GM06990 (cell line): ENCODE measurements at regions not wholly inside any gene's neighbourhood (a gene's known extent, or its start where the extent isn't known, plus 50 kb on each side); places are given as distances from the start of the nearest gene placed in this dataset.

Source experiments
- DNase-seq: peaks from one replicate; pipeline ENCODE4 v3.0.0-alpha.2; 2011; ENCODE audit not compliant: insufficient read length; ENCODE audit errors: extremely low read depth
- H3K27me3 ChIP-seq: replicated peaks from 2 replicates; pipeline ENCODE4 v1.6.0; 2011; ENCODE audit warnings: low read length; ENCODE audit not compliant: control insufficient read depth, insufficient read depth
- H3K36me3 ChIP-seq: 2 replicates; pipeline ENCODE4 v1.5.1; 2011; ENCODE audit warnings: low read length; ENCODE audit not compliant: control insufficient read depth, insufficient read depth
- H3K4me3 ChIP-seq: replicated peaks from 2 replicates; pipeline ENCODE4 v1.5.1; 2011; ENCODE audit warnings: low read depth, mild to moderate bottlenecking, control low read depth, low read length
- TF ChIP-seq, protein P1 (sequence below): IDR thresholded peaks from 2 replicates; pipeline ENCODE4 v1.5.1; 2011; ENCODE audit warnings: low read length, control low read depth, mild to moderate bottlenecking, inconsistent platforms; ENCODE audit not compliant: insufficient read depth, poor library complexity, severe bottlenecking

DNA sequence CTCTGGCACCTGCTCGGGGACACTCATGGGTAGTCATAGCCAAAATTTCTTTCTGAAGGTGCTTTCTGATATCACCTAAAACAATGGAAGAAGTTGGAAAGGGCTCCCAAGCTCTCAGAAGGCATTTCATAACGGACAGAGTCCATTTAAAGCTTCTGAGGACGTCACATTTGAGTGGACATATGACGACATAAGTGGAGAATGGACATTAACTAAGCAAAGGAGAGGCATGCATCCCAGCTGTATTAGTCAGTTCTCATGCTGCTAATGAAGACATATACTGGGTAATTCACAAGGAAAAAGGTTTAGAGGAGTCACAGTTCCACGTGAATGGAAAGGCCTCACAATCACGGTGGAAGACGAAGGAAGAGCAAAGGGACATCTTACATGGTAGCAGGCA is 260.2 kb upstream of the DYNLRB2 start:
- TF ChIP-seq, protein P1, sequence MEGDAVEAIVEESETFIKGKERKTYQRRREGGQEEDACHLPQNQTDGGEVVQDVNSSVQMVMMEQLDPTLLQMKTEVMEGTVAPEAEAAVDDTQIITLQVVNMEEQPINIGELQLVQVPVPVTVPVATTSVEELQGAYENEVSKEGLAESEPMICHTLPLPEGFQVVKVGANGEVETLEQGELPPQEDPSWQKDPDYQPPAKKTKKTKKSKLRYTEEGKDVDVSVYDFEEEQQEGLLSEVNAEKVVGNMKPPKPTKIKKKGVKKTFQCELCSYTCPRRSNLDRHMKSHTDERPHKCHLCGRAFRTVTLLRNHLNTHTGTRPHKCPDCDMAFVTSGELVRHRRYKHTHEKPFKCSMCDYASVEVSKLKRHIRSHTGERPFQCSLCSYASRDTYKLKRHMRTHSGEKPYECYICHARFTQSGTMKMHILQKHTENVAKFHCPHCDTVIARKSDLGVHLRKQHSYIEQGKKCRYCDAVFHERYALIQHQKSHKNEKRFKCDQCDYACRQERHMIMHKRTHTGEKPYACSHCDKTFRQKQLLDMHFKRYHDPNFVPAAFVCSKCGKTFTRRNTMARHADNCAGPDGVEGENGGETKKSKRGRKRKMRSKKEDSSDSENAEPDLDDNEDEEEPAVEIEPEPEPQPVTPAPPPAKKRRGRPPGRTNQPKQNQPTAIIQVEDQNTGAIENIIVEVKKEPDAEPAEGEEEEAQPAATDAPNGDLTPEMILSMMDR = no peak
- no peaks in the 10 kb centered on the region for H3K27me3 ChIP-seq
- no peak for DNase-seq
- no peak overlapping the region for H3K4me3 ChIP-seq
- no peaks in the 10 kb centered on the region for H3K36me3 ChIP-seq

DNA sequence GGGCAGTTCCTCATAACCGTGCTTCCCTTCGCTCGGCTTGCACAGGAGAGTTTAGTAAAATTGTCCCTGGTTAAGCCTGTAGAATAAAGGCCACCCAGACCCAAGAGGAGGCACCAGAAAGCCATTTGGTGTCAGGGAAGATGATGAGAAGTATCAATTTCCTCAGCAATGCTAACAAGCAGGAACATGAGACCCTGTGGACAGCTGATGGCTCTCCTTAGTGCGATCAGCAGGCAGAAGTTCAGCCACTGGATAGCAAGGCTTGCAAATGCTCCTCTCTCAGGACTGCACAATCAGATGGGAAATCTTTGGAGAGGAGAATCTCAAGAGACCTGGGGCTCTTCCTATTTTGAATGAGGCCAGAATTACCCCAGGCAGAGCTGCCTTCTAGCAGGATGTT is 261.1 kb upstream of the DYNLRB2 start:
- Histone ChIP-seq H3K27me3 (no peaks in the 10 kb centered on the region), H3K4me3 (no peak overlapping the region), H3K36me3 (no peaks in the 10 kb centered on the region)
- no peak for DNase-seq
- TF ChIP-seq, protein P1 = no peak

DNA sequence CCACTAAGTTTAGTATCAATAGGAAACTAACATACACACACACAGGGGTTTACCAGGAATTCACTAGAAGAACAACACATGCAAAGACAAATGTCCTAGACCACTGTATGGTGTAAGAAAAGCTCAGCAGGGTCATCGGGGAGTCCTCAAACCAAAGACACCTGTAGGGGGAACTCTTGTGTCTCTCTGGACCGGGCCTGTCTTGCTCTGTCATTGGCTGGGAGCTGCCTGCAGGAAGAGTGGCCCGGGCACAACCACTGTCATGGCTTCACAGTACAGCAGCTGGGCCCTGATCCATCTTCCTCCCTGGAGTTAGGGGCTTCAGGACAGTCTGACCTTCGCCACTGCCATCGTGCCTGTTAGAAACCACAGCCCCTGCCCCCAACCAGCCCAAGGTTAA is 263.6 kb upstream of the DYNLRB2 start:
- Histone ChIP-seq H3K4me3 (no peak overlapping the region), H3K27me3 (no peaks in the 10 kb centered on the region), H3K36me3 (no peaks in the 10 kb centered on the region)
- DNase-seq = no peak
- TF ChIP-seq, protein P1 = peak; percentile 27

DNA sequence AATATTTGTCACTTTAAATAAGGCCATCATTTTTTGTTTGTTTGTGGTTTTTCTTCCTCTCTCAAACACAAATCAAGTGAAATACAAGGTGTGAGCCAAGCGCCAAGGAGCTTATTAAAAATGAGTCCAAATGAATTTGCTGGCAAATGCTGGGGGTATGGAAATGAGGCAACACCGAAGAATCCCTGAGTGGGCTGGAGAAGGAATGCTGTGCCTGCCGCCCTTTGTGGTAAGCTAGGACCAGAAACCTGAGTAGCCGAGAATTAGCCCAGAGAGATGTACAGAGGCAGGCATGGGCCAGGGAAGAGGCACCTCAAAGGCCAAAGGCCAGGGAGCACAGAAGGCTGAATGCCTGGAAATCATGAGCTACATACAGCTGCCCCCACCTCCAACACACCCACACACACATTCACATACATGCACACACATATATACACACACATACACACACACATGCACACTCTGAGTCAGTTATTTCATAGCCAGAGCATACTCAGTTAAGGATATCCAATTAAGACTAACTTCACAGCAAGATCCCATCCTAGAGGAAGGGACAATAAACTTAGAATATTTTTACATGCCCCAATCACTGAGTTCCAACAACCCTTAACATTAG is 266.1 kb upstream of the DYNLRB2 start:
- H3K4me3 ChIP-seq = no peak overlapping the region
- TF ChIP-seq, protein P1 = no peak
- no peak for DNase-seq
- H3K27me3 ChIP-seq = no peaks in the 10 kb centered on the region
- no peaks in the 10 kb centered on the region for H3K36me3 ChIP-seq

DNA sequence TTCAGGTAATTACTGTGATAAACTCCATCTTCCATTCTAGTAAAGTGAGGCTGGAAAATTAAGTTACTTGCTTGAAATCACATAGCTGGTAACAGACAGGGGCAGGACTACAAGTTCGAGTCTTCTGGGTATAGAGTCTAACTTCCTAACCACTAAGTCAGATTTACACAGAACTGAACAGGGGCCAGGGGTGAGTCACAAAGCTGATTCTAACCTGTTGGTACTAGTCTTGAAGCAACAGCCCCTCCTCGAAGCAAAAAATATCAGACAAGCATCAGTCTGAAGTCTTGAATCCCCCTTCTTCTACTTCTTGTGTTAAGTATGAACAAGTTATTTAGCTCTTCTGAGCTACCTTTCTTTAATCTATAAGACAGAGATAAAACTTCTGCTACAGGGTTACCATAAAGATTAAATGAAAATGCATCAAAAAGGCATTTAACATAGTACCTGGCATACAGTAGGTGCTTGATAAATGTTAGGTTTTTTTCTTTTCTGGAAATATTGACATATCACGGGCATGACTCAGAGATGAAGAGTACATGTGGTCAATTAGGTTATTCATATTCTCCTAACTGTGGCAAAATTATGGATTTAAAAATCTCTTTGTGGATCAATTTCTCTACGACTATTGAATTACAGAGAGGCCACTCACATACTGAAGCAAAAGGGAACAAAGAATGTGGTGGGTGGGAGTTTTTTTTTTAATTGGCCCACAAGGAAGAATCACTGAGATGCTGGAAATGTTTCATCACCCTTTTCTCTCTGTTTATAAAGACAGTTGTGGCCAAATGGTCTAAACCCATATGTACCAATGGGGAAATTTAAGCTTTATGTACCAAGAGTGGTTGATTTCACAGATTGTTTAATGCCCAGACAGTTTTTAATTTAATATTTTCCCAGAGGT is 266.9 kb upstream of the DYNLRB2 start:
- TF ChIP-seq, protein P1 = no peak
- no peaks in the 10 kb centered on the region for H3K27me3 ChIP-seq
- H3K4me3 ChIP-seq = no peak overlapping the region
- DNase-seq = no peak
- H3K36me3 ChIP-seq = no peaks in the 10 kb centered on the region
